K562 (cell line): ENCODE measurements at regions not wholly inside any gene's neighbourhood (a gene's known extent, or its start where the extent isn't known, plus 50 kb on each side); places are given as distances from the start of the nearest gene placed in this dataset.
A peak's percentile ranks its signal among the peaks of the same experiment; 100 is the strongest.

Source experiments
- ATAC-seq: fragments of 200-7000 bp; cut with Tn5 transposase; 3 replicates; pipeline ENCODE4 v1.9.1; 2020; ENCODE audit warnings: moderate library complexity
- BruUV-seq: library from RNA; stranded (reverse); fragments of 400-500 nt; replicated peaks from 2 replicates; lab custom pipeline; 2021; lab: Mats Ljungman, UMichigan
- CTCF ChIA-PET: fragments of 300-600 bp; formaldehyde crosslinking; extraction: SDS; loops from one replicate; lab custom pipeline; 2021; ENCODE audit warnings: low intra/inter-chr PET ratio; lab: Yijun Ruan, JAX
- POLR2A ChIA-PET: fragments of 300-600, 350-650 bp; sonication (Branson Sonifier 250); formaldehyde crosslinking; extraction: SDS; loops from one replicate; lab custom pipeline; 2021; ENCODE audit warnings: antibody characterized with exemption, inconsistent platforms; lab: Yijun Ruan, JAX
- DNase-seq, 4 experiments: peaks; one replicate each; pipeline versions ENCODE4 v3.0.0 to v3.0.0-alpha.2; 2011 to 2018; ENCODE audit warnings: low spot score in 3 of 4, mixed read lengths in 3 of 4; ENCODE audit errors: extremely low read depth in 1 of 4
- FAIRE-seq: peaks from 2 replicates; lab custom pipeline; 2011; peaks lifted over from hg19 to GRCh38; lab: Jason Lieb, UNC
- H2AFZ ChIP-seq: 2 replicates; pipeline ENCODE4 v1.6.0; 2011; ENCODE audit warnings: low read depth, low read length, control low read depth, inconsistent platforms
- H3K27ac ChIP-seq: fragments of 200-600 bp; 3 replicates; pipeline ENCODE4 v1.8.0; 2011; ENCODE audit warnings: low read depth, mild to moderate bottlenecking, control low read depth, inconsistent platforms, low read length, moderate library complexity, mixed read lengths; ENCODE audit errors: extremely low read depth
- H3K27me3 ChIP-seq, 2 experiments: fragments of 300-600 bp in 1 of 2; 2 replicates in 1 of 2; 3 replicates in 1 of 2; pipeline versions ENCODE4 v1.6.0 to v1.8.0; 2011; ENCODE audit warnings: inconsistent platforms in 2 of 2, low read length in 2 of 2, mild to moderate bottlenecking in 1 of 2, mixed read lengths in 1 of 2, moderate library complexity in 1 of 2; ENCODE audit not compliant: control insufficient read depth in 2 of 2, insufficient read depth in 2 of 2
- H3K36me3 ChIP-seq: fragments of 300-600 bp; 3 replicates; pipeline ENCODE4 v1.8.0; 2011; ENCODE audit warnings: mild to moderate bottlenecking, low read length, inconsistent platforms; ENCODE audit not compliant: control insufficient read depth, insufficient read depth
- H3K4me1 ChIP-seq, 2 experiments: fragments of 200-600 bp in 1 of 2; replicated peaks in 1 of 2; 2 replicates in 1 of 2; 3 replicates in 1 of 2; pipeline versions ENCODE4 v1.5.1 to v1.8.0; 2011; ENCODE audit warnings: inconsistent platforms in 2 of 2, low read length in 2 of 2, mild to moderate bottlenecking in 1 of 2, mixed read lengths in 1 of 2, moderate library complexity in 1 of 2; ENCODE audit not compliant: control insufficient read depth in 2 of 2, insufficient read depth in 2 of 2
- H3K4me2 ChIP-seq: 2 replicates; pipeline ENCODE4 v1.6.1; 2011; ENCODE audit warnings: low read length, control low read depth, inconsistent platforms, mixed read lengths; ENCODE audit not compliant: insufficient read depth
- H3K4me3 ChIP-seq: fragments of 200-600 bp; sonication (generic), shearing (Covaris generic); 2 replicates; pipeline ENCODE4 v1.5.1; 2016; ENCODE audit warnings: control low read depth, inconsistent platforms
- H3K79me2 ChIP-seq: fragments of 200-600 bp; 3 replicates; pipeline ENCODE4 v1.8.0; 2011; ENCODE audit warnings: low read length, inconsistent platforms; ENCODE audit not compliant: control insufficient read depth, insufficient read depth
- H3K9ac ChIP-seq, 2 experiments: 2 replicates each; pipeline versions ENCODE4 v1.6.0 to v1.6.1; 2011; ENCODE audit warnings: low read depth in 2 of 2, low read length in 2 of 2, control low read depth in 1 of 2, inconsistent platforms in 1 of 2, mild to moderate bottlenecking in 1 of 2, mixed read lengths in 1 of 2; ENCODE audit not compliant: insufficient read depth in 1 of 2
- H3K9me1 ChIP-seq: one replicate; pipeline ENCODE4 v1.6.0; 2011; ENCODE audit warnings: inconsistent platforms, mild to moderate bottlenecking, low read length, moderate library complexity; ENCODE audit not compliant: control insufficient read depth, insufficient read depth
- H3K9me3 ChIP-seq: replicated peaks from 2 replicates; pipeline ENCODE4 v1.5.1; 2011; ENCODE audit warnings: low read depth, low read length, inconsistent platforms; ENCODE audit not compliant: control insufficient read depth, insufficient read depth
- H4K20me1 ChIP-seq: replicated peaks from 2 replicates; pipeline ENCODE4 v1.6.1; 2011; ENCODE audit warnings: low read length, inconsistent platforms, mixed read lengths; ENCODE audit not compliant: control insufficient read depth, insufficient read depth
- BRD4 ChIP-seq: fragments of 200-600 bp; sonication (generic); IDR thresholded peaks from 2 replicates; pipeline ENCODE4 v1.6.1; 2017; ENCODE audit warnings: inconsistent platforms
- CHD1 ChIP-seq: fragments of 200-600 bp; sonication (generic); IDR thresholded peaks from one replicate; pipeline ENCODE4 v1.6.1; 2012; ENCODE audit warnings: mild to moderate bottlenecking, moderate library complexity, low read length, inconsistent platforms
- CREBBP ChIP-seq: IDR thresholded peaks from one replicate; pipeline ENCODE4 v1.6.1; 2012; ENCODE audit warnings: low read depth, mild to moderate bottlenecking, control low read depth, inconsistent platforms, low read length
- CREM ChIP-seq: IDR thresholded peaks from 2 replicates; pipeline ENCODE4 v1.6.1; 2014; ENCODE audit warnings: antibody characterized with exemption, low read depth
- EGR1 ChIP-seq: fragments of 450-650 bp; conservative IDR thresholded peaks from 2 replicates; pipeline ENCODE4 v1.6.1; 2017; ENCODE audit warnings: mild to moderate bottlenecking
- FOXA3 ChIP-seq, 2 experiments: fragments of 450-650 bp in 1 of 2; sonication (generic) in 1 of 2; formaldehyde crosslinking; IDR thresholded peaks in 1 of 2; conservative IDR thresholded peaks in 1 of 2; 2 replicates each; pipeline versions ENCODE4 v1.4.0 to v1.8.0; 2020 to 2022; ENCODE audit warnings: mild to moderate bottlenecking in 2 of 2, missing genetic modification reagents in 1 of 2
- MYC ChIP-seq, 2 experiments: fragments of 250-450 bp in 1 of 2; sonication (Bioruptor Pico) in 1 of 2; IDR thresholded peaks; 2 replicates each; pipeline versions ENCODE4 v1.5.1 to v1.6.1; 2012 to 2021; ENCODE audit warnings: low read depth in 2 of 2, borderline replicate concordance in 1 of 2, improper control_type of control experiment in 1 of 2, low read length in 1 of 2, mild to moderate bottlenecking in 1 of 2, moderate library complexity in 1 of 2
- RBFOX2 ChIP-seq: fragments of 200-400 bp; formaldehyde crosslinking; IDR thresholded peaks from 2 replicates; pipeline ENCODE4 v1.6.1; 2017; ENCODE audit warnings: low read depth, mild to moderate bottlenecking, low read length, moderate library complexity
- TCFL5 ChIP-seq: fragments of 250-450 bp; sonication (Bioruptor Pico); conservative IDR thresholded peaks from 2 replicates; pipeline ENCODE4 v1.6.1; 2021; ENCODE audit warnings: mild to moderate bottlenecking, moderate library complexity, matching md5 sums
- ZNF695 ChIP-seq: fragments of 450-650 bp; formaldehyde crosslinking; IDR thresholded peaks from 2 replicates; pipeline ENCODE4 v1.4.0; 2020; ENCODE audit warnings: mild to moderate bottlenecking, moderate library complexity
- WGBS: fragments of 100-300 bp; shearing (Covaris generic); methylation state at CpG from one replicate; pipeline ENCODE4 v1.1.6; 2016; ENCODE audit warnings: low coverage, mixed read lengths; ENCODE audit not compliant: insufficient coverage; ENCODE audit errors: missing lambda C conversion rate; 5-methylcytosine and 5-hydroxymethylcytosine counted together
- in situ Hi-C: fragments of 300-500 bp; cut with MboI; formaldehyde crosslinking; loops from 4 replicates; pipeline ENCODE4 v1.15.0; 2018; ENCODE audit warnings: inconsistent platforms, mixed read lengths
- intact Hi-C: fragments of 100-400 bp; cut with micrococcal nuclease; formaldehyde crosslinking; loops from 2 replicates; pipeline ENCODE4 v1.14.2; 2022

DNA sequence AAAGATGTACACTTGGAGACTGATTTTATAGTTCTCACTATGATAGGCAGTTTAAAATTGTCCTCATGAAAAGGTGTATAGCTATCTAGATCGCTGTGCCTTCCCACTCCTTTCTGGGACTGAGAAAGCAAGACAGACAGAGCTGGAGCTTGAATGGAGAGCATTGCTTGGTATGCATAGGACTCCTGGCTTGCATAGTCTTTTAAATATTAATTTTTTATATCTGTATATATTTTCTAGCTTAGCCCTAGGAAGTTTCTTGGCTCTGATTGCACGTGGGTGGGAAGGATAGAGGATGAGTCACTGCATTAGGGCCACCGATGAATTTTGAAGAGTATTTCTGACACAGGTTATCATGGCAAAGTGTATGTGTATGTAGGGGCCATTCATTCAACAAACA, 150.0 kb upstream of the SPACA1 start:
- Histone ChIP-seq H3K27me3 (no peaks in the 10 kb centered on the region), H3K9me1 (no peaks in the 10 kb centered on the region), H3K4me3 (no peak overlapping the region), H2AFZ (no peak overlapping the region), H3K9me3 (no peaks in the 10 kb centered on the region), H3K4me1 (no peaks in the 10 kb centered on the region), H3K27ac (no peak overlapping the region), H3K9ac (no peak overlapping the region), H3K79me2 (no peaks in the 10 kb centered on the region), H3K4me2 (no peak overlapping the region), H4K20me1 (no peaks in the 10 kb centered on the region), H3K36me3 (no peaks in the 10 kb centered on the region)
- TF ChIP-seq TCFL5 (no peak), EGR1 (peak; percentile 26; the same call in 1 of the 2 replicates)
- 5% methylated on average over 3 of the region's 3 CpGs for WGBS
- FAIRE-seq, result no peak
- intact Hi-C loops, result no loop called here
- CTCF ChIA-PET, result no interaction called here
- POLR2A ChIA-PET, result no interaction called here
- DNase-seq, result no peak
- ATAC-seq, result no peak
- in situ Hi-C loops, result no loop called here
- no TSS peak for BruUV-seq

DNA sequence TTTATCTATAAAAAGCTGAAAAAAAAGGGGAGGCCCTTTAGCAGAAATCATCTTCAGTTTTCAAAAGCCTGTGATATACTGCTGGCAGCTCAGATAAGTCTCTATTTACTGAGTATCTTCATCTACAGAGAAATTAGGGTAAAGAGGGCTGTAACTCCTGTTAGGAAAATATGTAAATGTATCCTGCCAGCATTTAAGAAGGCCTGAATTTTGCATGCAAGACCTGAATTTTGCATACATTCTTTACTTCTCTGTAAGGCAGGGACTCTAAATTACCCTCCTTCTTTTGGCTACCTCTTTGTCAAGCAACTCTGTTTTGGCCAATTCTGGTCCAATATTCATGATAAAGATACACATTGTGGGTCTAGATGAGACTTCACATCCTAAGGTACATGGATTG, 150.6 kb upstream of the SPACA1 start:
- Histone ChIP-seq H3K27me3 (no peaks in the 10 kb centered on the region), H3K9ac (no peak overlapping the region), H3K36me3 (no peaks in the 10 kb centered on the region), H2AFZ (no peak overlapping the region), H3K4me2 (no peak overlapping the region), H3K27ac (no peak overlapping the region), H3K9me3 (no peaks in the 10 kb centered on the region), H3K9me1 (no peaks in the 10 kb centered on the region), H4K20me1 (no peaks in the 10 kb centered on the region), H3K4me1 (no peaks in the 10 kb centered on the region), H3K79me2 (no peaks in the 10 kb centered on the region), H3K4me3 (no peak overlapping the region)
- TF ChIP-seq FOXA3 (CRISPR knock-in tag; conservative IDR thresholded peaks at IDR 0.05 in 1 of 2, IDR thresholded peaks at IDR 0.05 in 1 of 2) (0 out of 4 replicates have a peak, but pooled peaks of 1 of the 2 experiments have one; percentile 15), ZNF695 (CRISPR knock-in tag) (no peak), MYC (IDR thresholded peaks at IDR 0.05; ENCODE audit: low read depth, low read length) (no peak), MYC (CRISPR knock-in tag; IDR thresholded peaks at IDR 0.05; ENCODE audit: borderline replicate concordance, low read depth) (no peak), CREM (no peak), RBFOX2 (no peak), BRD4 (no peak), CHD1 (no peak), CREBBP (no peak)
- DNase-seq, result peak in 1 of 4 experiments; percentile 2
- intact Hi-C loops, result no loop called here
- CTCF ChIA-PET, result no interaction called here
- in situ Hi-C loops, result no loop called here
- no peak for FAIRE-seq
- POLR2A ChIA-PET, result no interaction called here
- ATAC-seq, result no peak
- BruUV-seq, result no TSS peak
